PC-9 (cell line): ENCODE measurements at regions not wholly inside any gene's neighbourhood (a gene's known extent, or its start where the extent isn't known, plus 50 kb on each side); places are given as distances from the start of the nearest gene placed in this dataset.

Experiments used
- EZH2 ChIP-seq: fragments of 200-600 bp; sonication (generic); IDR thresholded peaks from 2 replicates; pipeline ENCODE4 v1.8.0; 2017; ENCODE audit warnings: antibody characterized with exemption, low read depth
- TF ChIP-seq, protein P1 (sequence below): fragments of 200-600 bp; sonication (generic); conservative IDR thresholded peaks from 2 replicates; pipeline ENCODE4 v1.6.1; 2017; ENCODE audit warnings: mixed run types, antibody characterized with exemption, mild to moderate bottlenecking, moderate library complexity

DNA sequence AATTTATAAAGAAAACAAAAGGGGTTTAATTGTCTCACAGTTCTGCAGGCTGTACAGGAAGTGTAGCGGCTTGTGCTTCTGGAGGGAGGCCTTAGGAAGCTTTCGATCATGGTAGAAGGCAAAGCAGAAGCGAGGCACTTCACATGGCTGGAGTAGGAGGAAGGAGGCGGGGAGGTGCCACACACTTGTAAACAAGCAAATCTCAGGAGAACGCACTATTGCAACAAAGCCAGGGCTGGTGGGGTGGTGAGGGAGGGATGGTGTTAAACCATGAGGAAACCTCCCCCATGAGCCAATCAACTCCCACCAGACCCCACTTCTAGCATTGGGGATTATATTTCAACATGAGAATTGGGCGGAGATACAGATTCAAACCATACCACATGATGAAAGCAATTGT lies 1116.3 kb downstream of the FAT4 start:
- no peak for TF ChIP-seq EZH2
- TF ChIP-seq, protein P1, sequence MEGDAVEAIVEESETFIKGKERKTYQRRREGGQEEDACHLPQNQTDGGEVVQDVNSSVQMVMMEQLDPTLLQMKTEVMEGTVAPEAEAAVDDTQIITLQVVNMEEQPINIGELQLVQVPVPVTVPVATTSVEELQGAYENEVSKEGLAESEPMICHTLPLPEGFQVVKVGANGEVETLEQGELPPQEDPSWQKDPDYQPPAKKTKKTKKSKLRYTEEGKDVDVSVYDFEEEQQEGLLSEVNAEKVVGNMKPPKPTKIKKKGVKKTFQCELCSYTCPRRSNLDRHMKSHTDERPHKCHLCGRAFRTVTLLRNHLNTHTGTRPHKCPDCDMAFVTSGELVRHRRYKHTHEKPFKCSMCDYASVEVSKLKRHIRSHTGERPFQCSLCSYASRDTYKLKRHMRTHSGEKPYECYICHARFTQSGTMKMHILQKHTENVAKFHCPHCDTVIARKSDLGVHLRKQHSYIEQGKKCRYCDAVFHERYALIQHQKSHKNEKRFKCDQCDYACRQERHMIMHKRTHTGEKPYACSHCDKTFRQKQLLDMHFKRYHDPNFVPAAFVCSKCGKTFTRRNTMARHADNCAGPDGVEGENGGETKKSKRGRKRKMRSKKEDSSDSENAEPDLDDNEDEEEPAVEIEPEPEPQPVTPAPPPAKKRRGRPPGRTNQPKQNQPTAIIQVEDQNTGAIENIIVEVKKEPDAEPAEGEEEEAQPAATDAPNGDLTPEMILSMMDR = no peak
